ENCODE measurements at regions not wholly inside any gene's neighbourhood (a gene's known extent, or its start where the extent isn't known, plus 50 kb on each side); places are given as distances from the start of the nearest gene placed in this dataset.

DNA sequence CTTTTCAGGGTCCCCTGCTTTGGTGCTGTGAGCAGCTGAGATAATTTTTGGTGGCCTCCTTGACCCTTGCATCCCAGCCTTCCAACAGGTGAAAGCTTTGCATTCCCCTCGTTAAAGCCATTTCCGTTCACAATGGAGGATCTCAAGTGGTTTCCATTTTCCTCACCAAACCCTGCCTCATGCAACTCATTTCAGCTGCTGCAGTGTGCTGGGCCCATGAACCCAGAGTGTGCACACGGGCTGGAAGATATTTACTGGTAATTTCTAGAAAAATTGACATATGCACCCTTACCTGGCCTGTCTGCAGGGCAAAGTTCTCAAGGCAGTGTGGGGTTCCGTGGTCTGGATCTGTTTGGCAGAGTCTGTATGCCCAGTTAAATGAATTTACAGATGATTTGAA, 246.8 kb upstream of the HS6ST1 start:
- no peak overlapping the region for H3K27ac Mint-ChIP-seq
- ATAC-seq (ENCODE audit: low read depth in 2 of 2) (no peak), DNase-seq (no peak)
- H3K9me3 Mint-ChIP-seq, result no peaks in the 10 kb centered on the region
- no peaks in the 10 kb centered on the region for H3K27me3 Mint-ChIP-seq
- H3K4me3 Mint-ChIP-seq, result no peak overlapping the region
- no peaks in the 10 kb centered on the region for H3K4me1 Mint-ChIP-seq
- no peaks in the 10 kb centered on the region for H3K36me3 Mint-ChIP-seq

DNA sequence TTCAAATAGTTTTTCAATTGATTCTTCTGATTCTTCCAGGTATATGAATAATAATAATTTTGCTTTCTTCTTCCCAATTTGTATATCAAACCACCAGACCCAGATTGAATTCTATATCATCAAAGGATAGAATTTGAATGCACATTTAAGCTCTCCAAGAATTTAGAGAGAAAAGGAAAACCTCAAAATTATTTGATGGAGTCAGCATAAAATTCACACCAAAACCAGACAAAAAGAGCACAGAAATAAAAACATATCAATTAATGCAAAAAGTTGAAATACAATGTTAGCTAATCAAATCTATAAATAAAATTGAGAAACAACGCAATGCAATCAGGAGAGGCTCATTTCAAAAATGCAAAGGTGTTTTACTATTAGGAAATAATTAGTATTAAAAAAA, 248.0 kb upstream of the HS6ST1 start:
- H3K4me1 Mint-ChIP-seq, result no peaks in the 10 kb centered on the region
- H3K27me3 Mint-ChIP-seq, result no peaks in the 10 kb centered on the region
- no peaks in the 10 kb centered on the region for H3K36me3 Mint-ChIP-seq
- no peaks in the 10 kb centered on the region for H3K9me3 Mint-ChIP-seq
- no peak overlapping the region for H3K27ac Mint-ChIP-seq
- H3K4me3 Mint-ChIP-seq, result no peak overlapping the region
- DNase-seq, result no peak
- no peak for ATAC-seq (ENCODE audit: low read depth in 2 of 2)

DNA sequence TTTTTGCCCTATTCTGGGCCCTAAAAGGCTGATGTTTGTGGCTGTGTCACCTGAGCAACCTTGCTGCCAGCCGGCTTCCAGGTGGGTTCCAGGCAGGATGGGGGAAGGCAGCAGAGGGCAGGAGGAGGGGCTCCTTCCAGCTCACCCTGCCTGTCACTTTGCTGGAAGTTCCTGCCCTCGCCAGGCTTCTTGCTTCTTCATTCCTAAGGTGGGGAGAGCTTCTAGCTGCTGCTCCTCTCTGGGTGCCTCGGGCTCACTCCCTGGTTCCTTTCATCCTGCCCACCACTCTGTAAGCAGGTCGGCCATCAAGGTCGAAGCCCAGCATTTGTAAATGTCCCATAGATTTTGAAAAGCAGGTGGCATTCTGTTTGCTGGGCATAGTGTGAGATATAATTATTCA, 249.4 kb upstream of the HS6ST1 start:
- DNase-seq, result no peak
- peaks cover 0 to 4% (median 0%) of the 10 kb centered on the region in 3 donors for H3K27me3 Mint-ChIP-seq
- H3K9me3 Mint-ChIP-seq, result no peaks in the 10 kb centered on the region
- no peaks in the 10 kb centered on the region for H3K4me1 Mint-ChIP-seq
- H3K36me3 Mint-ChIP-seq, result no peaks in the 10 kb centered on the region
- no peak overlapping the region for H3K4me3 Mint-ChIP-seq
- no peak overlapping the region for H3K27ac Mint-ChIP-seq
- no peak for ATAC-seq (ENCODE audit: low read depth in 2 of 2)

DNA sequence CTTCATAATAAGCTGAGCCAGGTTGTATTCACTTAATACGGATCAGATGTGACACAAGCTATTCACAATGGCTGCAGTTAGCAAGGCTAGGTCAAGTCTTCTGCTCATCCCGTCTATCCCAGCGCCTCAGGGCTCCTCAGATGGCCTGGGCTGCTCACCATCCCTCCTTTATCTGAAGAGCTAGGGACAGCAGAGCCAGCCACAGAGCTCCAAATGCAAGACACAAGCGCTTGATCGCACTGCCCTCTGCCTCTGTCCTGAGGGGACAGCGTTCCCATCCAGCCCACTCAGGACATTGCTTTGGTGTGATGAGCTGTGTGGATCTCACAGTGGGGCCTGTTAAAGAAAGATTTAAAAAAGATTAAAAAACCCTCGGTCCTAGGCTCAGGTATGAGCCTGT, 254.4 kb upstream of the HS6ST1 start:
- Mint-ChIP-seq H3K9me3 (no peaks in the 10 kb centered on the region), H3K27me3 (peaks cover 0 to 14% (median 6%) of the 10 kb centered on the region in 3 donors)

DNA sequence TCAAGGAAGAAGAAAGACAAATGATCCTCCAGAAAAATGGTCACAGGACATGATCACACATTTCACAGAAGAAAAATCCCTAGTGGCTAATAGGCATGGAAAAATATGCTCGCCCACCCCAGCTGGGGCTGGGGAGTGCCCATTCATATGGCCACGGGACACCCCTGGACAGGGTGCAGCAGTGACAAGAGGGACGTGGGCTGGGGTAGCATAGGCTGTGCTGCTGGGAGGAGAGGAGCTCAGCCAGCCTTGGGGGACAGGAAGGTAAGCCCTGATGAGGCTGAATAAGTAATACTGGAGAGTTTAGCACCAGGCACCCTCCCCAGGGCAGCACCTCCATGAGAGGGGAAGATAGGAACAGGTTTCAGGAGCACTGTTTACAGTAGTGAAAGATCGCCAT, 254.9 kb upstream of the HS6ST1 start:
- Mint-ChIP-seq H3K4me3 (no peak overlapping the region), H3K27ac (no peak overlapping the region), H3K4me1 (no peaks in the 10 kb centered on the region), H3K9me3 (no peaks in the 10 kb centered on the region), H3K27me3 (peaks cover 0 to 14% (median 6%) of the 10 kb centered on the region in 3 donors), H3K36me3 (no peaks in the 10 kb centered on the region)
- DNase-seq (no peak), ATAC-seq (ENCODE audit: low read depth in 2 of 2) (no peak)

More for the DNA sequence above, 254.4 kb upstream of the HS6ST1 start:
- H3K4me3 Mint-ChIP-seq, result no peak overlapping the region
- no peak overlapping the region for H3K27ac Mint-ChIP-seq
- no peaks in the 10 kb centered on the region for H3K36me3 Mint-ChIP-seq
- ATAC-seq (ENCODE audit: low read depth in 2 of 2), result no peak
- no peak for DNase-seq
- H3K4me1 Mint-ChIP-seq, result no peaks in the 10 kb centered on the region

DNA sequence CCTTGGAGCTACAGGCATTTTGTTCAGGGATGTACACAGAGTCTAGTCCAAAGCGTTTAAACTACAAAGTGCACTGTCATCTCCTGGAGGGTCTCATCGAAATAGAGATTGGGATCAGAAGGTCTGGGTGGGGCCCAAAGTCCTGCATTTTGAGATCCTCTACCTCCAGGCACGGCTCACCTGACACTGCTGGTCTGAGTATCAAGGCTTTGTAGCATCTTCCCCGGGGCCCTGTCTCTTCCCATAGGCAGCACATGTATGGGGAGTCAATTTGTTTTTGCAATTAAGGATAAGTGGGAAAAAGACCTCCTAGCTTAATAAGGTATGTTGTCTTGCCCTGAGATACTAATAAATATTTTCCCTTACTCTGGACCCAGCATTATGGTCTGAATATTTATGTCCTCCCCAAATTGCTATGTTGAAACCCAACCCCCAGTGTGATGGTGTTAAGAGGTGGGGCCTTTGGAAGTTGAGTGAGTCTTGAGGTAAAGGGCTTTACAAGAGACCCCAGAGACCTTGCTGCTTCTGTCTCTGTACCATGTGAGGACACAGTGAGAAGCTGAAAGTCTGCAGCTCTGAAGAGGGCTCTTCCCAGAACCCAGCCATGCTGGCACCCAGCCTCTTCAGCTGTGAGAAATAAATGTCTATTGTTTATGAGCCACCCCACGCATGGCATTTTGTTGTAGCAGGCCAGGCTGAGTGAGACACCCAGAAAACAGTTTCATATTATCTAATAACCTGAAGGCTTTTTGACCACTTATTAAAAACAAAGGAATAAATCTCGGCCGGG, 258.7 kb upstream of the HS6ST1 start:
- Mint-ChIP-seq H3K4me1 (no peaks in the 10 kb centered on the region), H3K36me3 (no peaks in the 10 kb centered on the region), H3K9me3 (no peaks in the 10 kb centered on the region), H3K4me3 (no peak overlapping the region), H3K27ac (no peak overlapping the region), H3K27me3 (peaks cover 0 to 14% (median 6%) of the 10 kb centered on the region in 3 donors)
- no peak for DNase-seq
- no peak for ATAC-seq (ENCODE audit: low read depth in 2 of 2)

DNA sequence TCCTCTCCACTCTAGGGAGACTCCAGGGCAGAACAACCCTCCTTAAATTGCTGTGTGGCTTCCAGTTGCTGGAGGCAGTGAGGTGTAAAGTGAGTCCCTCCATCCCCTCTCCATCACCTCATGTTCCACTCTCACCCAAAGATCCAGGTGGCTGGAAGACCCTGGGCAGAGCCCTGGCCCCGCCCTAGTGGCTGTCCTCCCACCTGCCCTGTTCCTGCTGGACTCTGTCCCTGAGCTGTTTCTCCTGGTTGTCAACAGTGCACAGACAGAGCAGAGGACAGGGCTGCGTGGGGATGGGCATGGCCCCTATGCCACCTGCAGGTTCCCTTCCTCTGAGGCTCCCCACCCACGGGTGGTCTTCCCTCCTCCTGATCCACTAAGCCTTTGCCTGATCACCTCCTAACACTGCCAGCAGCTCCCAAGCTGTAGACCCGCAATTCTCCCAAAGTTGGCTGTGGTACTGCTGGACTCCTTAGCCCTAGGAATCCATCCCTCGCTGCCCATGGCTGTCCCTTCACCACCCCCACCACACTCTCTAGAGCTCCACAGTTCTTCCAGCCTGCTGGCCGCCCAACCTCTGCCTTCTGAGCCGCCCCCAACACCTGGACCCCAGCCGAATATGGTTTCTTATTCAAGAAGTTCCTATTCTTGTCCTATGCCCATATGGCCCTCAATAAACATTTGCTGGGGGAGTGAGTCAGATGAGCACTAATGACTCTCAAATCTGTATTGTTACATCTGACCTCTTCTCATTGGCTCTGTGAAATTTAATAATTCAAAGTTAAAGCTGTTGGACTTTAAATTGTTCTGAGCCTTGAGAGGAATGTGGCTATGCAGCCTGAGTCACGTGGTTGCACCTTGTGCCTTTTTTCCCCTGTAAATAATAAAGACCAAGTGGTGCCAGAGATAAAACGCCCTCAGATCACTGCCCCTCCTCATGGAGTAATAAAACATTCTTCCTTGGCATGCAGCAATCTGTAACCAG, 260.0 kb upstream of the HS6ST1 start:
- Mint-ChIP-seq H3K27me3 (peaks cover 0 to 4% (median 1%) of the 10 kb centered on the region in 3 donors), H3K4me1 (no peaks in the 10 kb centered on the region), H3K27ac (peak overlapping the region in 1 of 6 donors; percentile 6), H3K36me3 (no peaks in the 10 kb centered on the region), H3K9me3 (no peaks in the 10 kb centered on the region), H3K4me3 (no peak overlapping the region)
- DNase-seq (no peak), ATAC-seq (ENCODE audit: low read depth in 2 of 2) (no peak)

DNA sequence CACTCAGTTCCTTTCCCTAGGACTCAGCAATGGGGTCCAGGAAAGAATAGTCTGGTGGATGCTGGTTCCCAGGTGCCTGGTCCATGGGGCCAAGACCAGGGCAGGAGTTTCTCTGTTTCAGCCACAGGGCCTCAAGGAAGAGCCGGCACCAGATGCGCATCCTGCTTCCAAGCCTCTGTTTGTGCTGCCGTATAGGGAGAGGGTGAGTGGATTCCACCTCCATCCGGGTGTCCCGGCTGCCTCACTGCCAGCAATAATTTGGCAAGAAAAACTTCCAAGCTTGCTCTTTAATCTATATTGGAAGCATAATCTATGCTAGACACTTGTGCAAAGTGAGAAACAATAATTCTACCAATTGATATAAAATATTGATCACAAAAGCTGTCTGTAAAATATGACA, 261.2 kb upstream of the HS6ST1 start:
- no peak overlapping the region for H3K4me3 Mint-ChIP-seq
- H3K27ac Mint-ChIP-seq, result peak overlapping the region in 1 of 6 donors; percentile 56
- no peak for DNase-seq
- H3K36me3 Mint-ChIP-seq, result no peaks in the 10 kb centered on the region
- H3K27me3 Mint-ChIP-seq, result no peaks in the 10 kb centered on the region
- H3K9me3 Mint-ChIP-seq, result peaks cover 0 to 5% (median 2%) of the 10 kb centered on the region in 7 donors
- ATAC-seq (ENCODE audit: low read depth in 2 of 2), result no peak
- H3K4me1 Mint-ChIP-seq, result no peaks in the 10 kb centered on the region

DNA sequence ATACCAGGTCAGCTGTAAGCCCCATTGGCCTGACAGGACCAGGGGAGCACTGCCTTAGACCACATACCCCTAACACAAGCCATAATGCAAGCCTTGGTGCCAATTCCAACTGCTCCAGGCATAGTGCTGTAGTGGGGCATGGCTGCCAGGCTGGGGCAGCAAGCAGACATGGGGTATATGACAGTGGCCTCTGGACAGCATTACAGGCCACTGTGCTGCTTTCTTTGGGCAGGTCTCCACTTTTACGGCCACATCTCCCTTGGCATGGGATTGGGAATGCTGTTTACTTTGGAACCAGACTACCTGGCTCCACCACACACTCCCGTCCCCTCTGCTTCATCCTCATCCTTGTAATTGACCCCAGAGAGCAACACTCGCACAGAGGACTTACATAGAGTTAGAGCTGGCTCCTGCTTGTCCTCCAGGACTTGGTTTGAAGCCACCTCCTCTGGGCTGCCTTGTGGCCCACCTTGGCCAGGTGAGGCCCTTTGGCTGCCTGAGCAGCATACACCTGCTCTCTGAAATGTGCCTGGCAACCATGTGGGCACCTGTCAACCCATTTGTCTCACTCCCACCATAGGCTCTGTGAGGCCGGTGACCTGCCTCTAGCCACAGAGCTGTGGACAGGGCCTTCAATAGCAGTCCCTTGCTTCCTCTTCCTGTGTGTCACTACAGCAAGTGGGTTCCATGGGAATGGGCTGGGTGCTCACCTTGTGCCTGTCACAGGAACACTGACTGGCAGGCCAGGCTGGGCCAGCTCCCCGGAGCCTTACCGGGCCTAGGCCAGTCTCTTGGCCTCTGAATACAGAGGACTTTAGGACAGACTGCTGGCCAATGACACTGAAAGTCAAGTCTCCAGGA, 262.6 kb upstream of the HS6ST1 start:
- ATAC-seq (ENCODE audit: low read depth in 2 of 2) (no peak), DNase-seq (no peak)
- H3K9me3 Mint-ChIP-seq, result peaks cover 5 to 12% (median 6%) of the 10 kb centered on the region in 7 donors
- no peak overlapping the region for H3K27ac Mint-ChIP-seq
- H3K27me3 Mint-ChIP-seq, result no peaks in the 10 kb centered on the region
- H3K4me3 Mint-ChIP-seq, result no peak overlapping the region
- no peaks in the 10 kb centered on the region for H3K36me3 Mint-ChIP-seq
- H3K4me1 Mint-ChIP-seq, result no peaks in the 10 kb centered on the region

DNA sequence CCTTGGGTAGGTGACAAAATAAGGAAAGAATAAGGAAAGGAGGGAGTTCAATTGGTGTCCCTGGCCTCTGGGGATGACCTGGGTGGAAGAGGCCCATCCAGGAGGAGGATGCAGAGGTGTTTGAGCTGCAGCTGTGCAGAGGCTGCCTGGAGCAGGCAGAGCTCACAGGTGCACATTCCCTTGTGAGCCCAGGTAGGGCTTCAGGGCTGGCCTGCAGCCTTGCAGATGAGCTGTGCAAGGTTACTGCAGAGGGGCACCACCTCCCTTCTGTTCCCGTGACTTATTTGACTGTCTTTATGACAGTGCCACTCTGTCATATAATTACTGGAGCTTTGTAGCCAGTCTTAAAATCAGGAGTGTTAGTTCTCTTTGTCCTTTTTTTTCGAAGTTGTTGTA, 263.2 kb upstream of the HS6ST1 start:
- DNase-seq (no peak), ATAC-seq (ENCODE audit: low read depth in 2 of 2) (no peak)
- Mint-ChIP-seq H3K9me3 (peaks cover 5 to 12% (median 8%) of the 10 kb centered on the region in 7 donors), H3K4me3 (no peak overlapping the region), H3K27me3 (no peaks in the 10 kb centered on the region), H3K36me3 (no peaks in the 10 kb centered on the region), H3K4me1 (no peaks in the 10 kb centered on the region), H3K27ac (no peak overlapping the region)

DNA sequence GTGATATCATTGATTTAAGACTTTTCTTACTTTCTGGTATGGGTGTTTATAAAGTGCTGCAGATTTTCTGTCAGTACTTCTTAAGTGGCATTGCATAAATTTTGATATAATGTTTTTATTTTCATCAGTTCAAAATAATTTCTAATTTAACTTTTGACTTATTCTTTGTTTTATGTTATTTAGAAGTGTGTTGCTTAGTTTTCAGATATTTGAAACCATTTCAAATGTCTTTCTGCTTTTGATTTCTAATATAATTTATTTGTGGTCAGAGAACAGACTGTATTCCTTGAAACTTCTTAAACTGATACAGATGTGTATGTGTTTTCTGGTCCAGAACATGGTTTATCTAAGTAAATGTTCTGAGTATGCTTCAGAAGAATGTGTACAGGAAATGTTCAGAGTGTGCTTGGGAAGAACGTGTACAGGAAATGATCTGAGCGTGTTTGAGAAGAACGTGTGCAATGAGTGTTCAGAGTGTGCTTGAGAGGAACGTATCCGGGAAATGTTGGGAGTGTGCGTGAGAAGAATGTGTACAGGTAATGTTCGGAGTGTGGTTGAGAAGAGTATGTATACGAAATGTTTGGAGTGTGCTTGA, 265.7 kb upstream of the HS6ST1 start:
- H3K27me3 Mint-ChIP-seq, result no peaks in the 10 kb centered on the region
- H3K36me3 Mint-ChIP-seq, result no peaks in the 10 kb centered on the region
- no peak for DNase-seq
- ATAC-seq (ENCODE audit: low read depth in 2 of 2), result no peak
- peak overlapping the region in 1 of 6 donors; percentile 16 for H3K27ac Mint-ChIP-seq
- no peak overlapping the region for H3K4me3 Mint-ChIP-seq
- no peaks in the 10 kb centered on the region for H3K4me1 Mint-ChIP-seq
- H3K9me3 Mint-ChIP-seq, result peaks cover 5 to 12% (median 8%) of the 10 kb centered on the region in 7 donors

DNA sequence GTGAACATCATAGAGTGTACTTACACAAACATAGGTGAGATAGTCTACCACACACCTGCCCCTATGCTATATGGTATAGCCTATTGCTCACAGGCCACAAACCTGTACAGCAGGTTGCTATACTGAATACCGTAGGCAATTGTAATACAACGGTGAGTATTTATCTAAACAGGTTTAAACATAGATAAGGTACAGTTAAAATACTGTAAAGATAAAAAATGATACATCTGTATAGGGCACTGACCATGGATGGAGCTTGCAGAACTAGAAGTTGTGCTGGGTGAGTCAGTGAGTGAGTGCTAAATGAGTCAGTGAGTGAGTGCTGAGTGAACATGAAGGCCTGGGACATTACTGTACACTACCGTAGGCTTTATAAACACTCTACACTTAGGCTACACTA, 267.0 kb upstream of the HS6ST1 start:
- Mint-ChIP-seq H3K4me3 (no peak overlapping the region), H3K4me1 (no peaks in the 10 kb centered on the region), H3K9me3 (peaks cover 5 to 12% (median 8%) of the 10 kb centered on the region in 7 donors)

DNA sequence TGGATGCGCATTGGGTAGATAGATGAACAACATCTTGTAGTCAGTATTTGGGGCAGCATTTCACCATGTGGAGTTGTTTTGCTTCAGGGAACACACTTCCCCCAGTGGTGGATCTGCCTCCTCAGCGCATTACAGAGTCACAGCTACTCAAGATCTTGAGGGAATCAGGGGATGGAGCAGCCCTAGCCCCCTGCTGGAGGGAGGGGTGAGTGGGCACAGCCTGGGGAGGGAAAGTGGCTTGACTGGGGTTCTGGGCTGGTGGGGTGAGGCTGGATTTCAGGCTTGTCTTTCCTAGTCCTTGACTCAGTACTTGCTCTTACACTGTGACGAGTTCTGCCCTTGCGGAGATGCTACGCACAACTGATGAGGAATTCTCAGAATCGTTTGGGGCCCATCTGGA, 271.0 kb upstream of the HS6ST1 start:
- H3K9me3 Mint-ChIP-seq, result peaks cover under 1 to 11% (median 7%) of the 10 kb centered on the region in 7 donors
- no peaks in the 10 kb centered on the region for H3K36me3 Mint-ChIP-seq
- ATAC-seq (ENCODE audit: low read depth in 2 of 2) (no peak), DNase-seq (no peak)
- H3K27me3 Mint-ChIP-seq, result peaks cover 0 to 14% (median 4%) of the 10 kb centered on the region in 3 donors
- peak overlapping the region in 1 of 6 donors; percentile 27 for H3K27ac Mint-ChIP-seq
- H3K4me3 Mint-ChIP-seq, result no peak overlapping the region
- H3K4me1 Mint-ChIP-seq, result no peaks in the 10 kb centered on the region

More for the DNA sequence above, 267.0 kb upstream of the HS6ST1 start:
- Mint-ChIP-seq H3K27me3 (peaks cover 0 to 4% (median under 1%) of the 10 kb centered on the region in 3 donors), H3K27ac (no peak overlapping the region), H3K36me3 (no peaks in the 10 kb centered on the region)
- no peak for ATAC-seq (ENCODE audit: low read depth in 2 of 2)
- no peak for DNase-seq
